Activated B cell treated with CpG ODN at 0.5 μM for 24 hours (primary cell): ENCODE measurements at regions not wholly inside any gene's neighbourhood (a gene's known extent, or its start where the extent isn't known, plus 50 kb on each side); places are given as distances from the start of the nearest gene placed in this dataset.
"Not testable (repeated sequence)": the region's sequence is repeated elsewhere in the genome, so short reads cannot be mapped to it uniquely, and the experiment has no call there.

Source experiments
- ATAC-seq: fragments of 200-7000 bp; cut with Tn5 transposase; one replicate; pipeline ENCODE4 v1.10.0; 2021; ENCODE audit warnings: low read depth, mild to moderate bottlenecking, moderate library complexity
- CTCF ChIA-PET: fragments of 350-600 bp; sonication (Branson Sonifier 250); formaldehyde crosslinking; loops from one replicate; lab custom pipeline; 2021; ENCODE audit warnings: antibody characterized with exemption; lab: Charles Lee
- POLR2A ChIA-PET: fragments of 350-600 bp; sonication (Branson Sonifier 250); formaldehyde crosslinking; loops from one replicate; lab custom pipeline; 2021; ENCODE audit warnings: antibody characterized with exemption; lab: Charles Lee
- DNase-seq: peaks from one replicate; pipeline ENCODE4 v3.0.0; 2022
- H3K27ac Mint-ChIP-seq: one replicate; pipeline ENCODE4 v1.8.0; 2020; ENCODE audit warnings: mixed read lengths
- H3K27me3 Mint-ChIP-seq: one replicate; pipeline ENCODE4 v1.8.0; 2021; ENCODE audit warnings: mixed read lengths
- H3K36me3 Mint-ChIP-seq: one replicate; pipeline ENCODE4 v1.8.0; 2021; ENCODE audit warnings: low read depth, mixed read lengths
- H3K4me1 Mint-ChIP-seq: one replicate; pipeline ENCODE4 v1.8.0; 2021; ENCODE audit warnings: mixed read lengths
- H3K4me3 Mint-ChIP-seq: one replicate; pipeline ENCODE4 v1.8.0; 2020; ENCODE audit warnings: mild to moderate bottlenecking, mixed read lengths
- H3K9me3 Mint-ChIP-seq: one replicate; pipeline ENCODE4 v1.8.0; 2020; ENCODE audit warnings: mixed read lengths
- intact Hi-C: fragments of 100-400 bp; cut with micrococcal nuclease; formaldehyde crosslinking; loops from one replicate; pipeline ENCODE4 v1.15.1; 2024
- TF ChIP-seq, protein P1 (sequence below): fragments of 200-600 bp; IDR thresholded peaks from one replicate; pipeline ENCODE4 v1.8.0; 2022; ENCODE audit warnings: antibody characterized with exemption, mild to moderate bottlenecking

DNA sequence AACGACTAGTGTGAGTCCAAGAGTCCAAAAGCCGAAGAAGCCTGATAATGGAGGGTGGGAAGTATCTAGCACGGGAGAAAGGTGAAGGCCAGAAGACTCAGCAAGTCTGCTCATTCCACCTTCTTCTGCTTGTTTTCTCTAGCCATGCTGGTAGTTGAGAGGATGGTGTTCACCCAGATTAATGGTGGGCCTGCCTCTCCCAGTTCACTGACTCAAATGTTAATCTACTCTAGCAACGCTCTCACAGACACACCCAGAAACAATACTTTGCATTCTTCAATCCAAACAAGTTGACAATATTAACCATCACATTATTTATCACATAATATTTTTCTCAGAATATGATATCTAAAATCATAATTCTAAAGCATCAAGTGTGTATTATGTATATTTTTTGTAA lies 1055.1 kb upstream of the PCDH10 start:
- intact Hi-C loops = no loop called here
- no peak overlapping the region for H3K4me3 Mint-ChIP-seq
- no peak for DNase-seq

DNA sequence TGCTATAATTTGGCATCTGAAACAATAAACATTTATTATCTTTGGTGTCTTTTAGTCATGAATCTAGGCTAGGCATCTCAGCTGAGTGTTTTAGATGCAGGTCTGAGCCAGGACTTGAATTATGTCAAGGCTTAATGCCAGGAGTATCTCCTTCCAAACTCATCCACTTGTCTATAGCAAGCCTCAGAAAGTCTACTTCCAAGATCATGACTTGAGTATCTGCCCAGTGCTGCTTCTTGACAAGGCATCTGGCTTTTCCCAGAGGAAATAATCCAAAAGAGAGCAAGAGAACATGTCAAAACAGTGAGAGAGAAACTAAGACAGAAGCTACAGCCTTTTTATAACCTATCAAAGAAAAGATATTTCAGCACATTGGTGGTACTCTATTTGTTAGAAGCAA lies 1052.1 kb upstream of the PCDH10 start:
- Mint-ChIP-seq H3K36me3 (no peaks in the 10 kb centered on the region), H3K27ac (no peak overlapping the region), H3K9me3 (no peaks in the 10 kb centered on the region), H3K4me1 (no peaks in the 10 kb centered on the region), H3K4me3 (no peak overlapping the region), H3K27me3 (no peaks in the 10 kb centered on the region)
- TF ChIP-seq, protein P1, sequence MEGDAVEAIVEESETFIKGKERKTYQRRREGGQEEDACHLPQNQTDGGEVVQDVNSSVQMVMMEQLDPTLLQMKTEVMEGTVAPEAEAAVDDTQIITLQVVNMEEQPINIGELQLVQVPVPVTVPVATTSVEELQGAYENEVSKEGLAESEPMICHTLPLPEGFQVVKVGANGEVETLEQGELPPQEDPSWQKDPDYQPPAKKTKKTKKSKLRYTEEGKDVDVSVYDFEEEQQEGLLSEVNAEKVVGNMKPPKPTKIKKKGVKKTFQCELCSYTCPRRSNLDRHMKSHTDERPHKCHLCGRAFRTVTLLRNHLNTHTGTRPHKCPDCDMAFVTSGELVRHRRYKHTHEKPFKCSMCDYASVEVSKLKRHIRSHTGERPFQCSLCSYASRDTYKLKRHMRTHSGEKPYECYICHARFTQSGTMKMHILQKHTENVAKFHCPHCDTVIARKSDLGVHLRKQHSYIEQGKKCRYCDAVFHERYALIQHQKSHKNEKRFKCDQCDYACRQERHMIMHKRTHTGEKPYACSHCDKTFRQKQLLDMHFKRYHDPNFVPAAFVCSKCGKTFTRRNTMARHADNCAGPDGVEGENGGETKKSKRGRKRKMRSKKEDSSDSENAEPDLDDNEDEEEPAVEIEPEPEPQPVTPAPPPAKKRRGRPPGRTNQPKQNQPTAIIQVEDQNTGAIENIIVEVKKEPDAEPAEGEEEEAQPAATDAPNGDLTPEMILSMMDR = no peak
- ATAC-seq = no peak
- ChIA-PET POLR2A (no interaction called here), CTCF (no interaction called here)
- intact Hi-C loops = no loop called here
- DNase-seq = no peak

More for the DNA sequence above, 1055.1 kb upstream of the PCDH10 start:
- TF ChIP-seq, protein P1 = no peak
- ATAC-seq = no peak
- H3K36me3 Mint-ChIP-seq = no peaks in the 10 kb centered on the region
- no peaks in the 10 kb centered on the region for H3K4me1 Mint-ChIP-seq
- H3K27me3 Mint-ChIP-seq = no peaks in the 10 kb centered on the region
- ChIA-PET POLR2A (no interaction called here), CTCF (no interaction called here)
- no peak overlapping the region for H3K27ac Mint-ChIP-seq
- H3K9me3 Mint-ChIP-seq = peaks cover 6% of the 10 kb centered on the region

DNA sequence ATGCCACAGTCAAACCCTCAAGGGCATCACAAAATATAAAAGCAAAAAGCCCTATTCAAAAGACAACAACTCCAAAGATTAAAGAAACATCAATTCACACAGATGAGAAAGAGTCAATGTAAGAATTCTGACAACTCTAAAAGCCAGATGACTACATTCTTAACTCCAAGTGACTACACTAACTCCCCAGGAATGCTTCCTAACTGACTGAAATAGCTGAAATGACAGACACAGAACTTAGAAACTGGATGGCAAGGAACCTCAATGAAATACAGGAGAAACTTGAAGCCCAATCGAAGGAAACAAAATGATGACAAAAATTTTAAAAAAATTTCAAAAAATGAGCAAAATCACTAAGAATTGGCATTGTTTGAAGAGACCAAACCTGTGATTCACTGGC lies 1047.6 kb upstream of the PCDH10 start:
- no peak for ATAC-seq
- H3K9me3 Mint-ChIP-seq = no peaks in the 10 kb centered on the region
- no peak overlapping the region for H3K4me3 Mint-ChIP-seq
- ChIA-PET POLR2A (no interaction called here), CTCF (no interaction called here)
- TF ChIP-seq, protein P1 = no peak
- H3K27ac Mint-ChIP-seq = no peak overlapping the region
- no peaks in the 10 kb centered on the region for H3K36me3 Mint-ChIP-seq
- no peaks in the 10 kb centered on the region for H3K4me1 Mint-ChIP-seq
- no peak for DNase-seq
- no peaks in the 10 kb centered on the region for H3K27me3 Mint-ChIP-seq
- intact Hi-C loops = no loop called here

DNA sequence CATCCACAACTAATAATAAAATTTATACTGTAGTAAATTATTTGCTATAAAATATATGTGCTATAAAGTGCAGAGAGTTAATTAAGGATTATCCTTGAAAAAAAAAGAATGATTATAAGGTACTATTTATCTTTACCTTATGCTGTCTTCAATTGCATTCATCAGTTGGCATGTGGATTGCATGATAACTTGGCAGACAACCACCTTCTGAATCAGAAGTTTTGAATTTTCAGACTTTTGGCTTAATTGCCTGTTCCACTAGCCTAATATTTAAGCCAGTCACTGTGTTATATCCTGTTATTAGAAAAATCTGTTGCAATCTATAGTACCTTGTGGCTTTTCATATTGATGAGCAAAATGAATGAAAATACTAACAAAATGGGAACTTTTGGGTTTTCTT lies 1040.3 kb upstream of the PCDH10 start:
- POLR2A ChIA-PET = no interaction called here
- no peak overlapping the region for H3K4me3 Mint-ChIP-seq
- H3K9me3 Mint-ChIP-seq = peaks cover 4% of the 10 kb centered on the region
- no peak overlapping the region for H3K27ac Mint-ChIP-seq
- DNase-seq = no peak
- H3K36me3 Mint-ChIP-seq = no peaks in the 10 kb centered on the region
- no peaks in the 10 kb centered on the region for H3K4me1 Mint-ChIP-seq
- no peak for ATAC-seq
- TF ChIP-seq, protein P1 = no peak
- intact Hi-C loops = no loop called here
- no peaks in the 10 kb centered on the region for H3K27me3 Mint-ChIP-seq
- CTCF ChIA-PET = no interaction called here

DNA sequence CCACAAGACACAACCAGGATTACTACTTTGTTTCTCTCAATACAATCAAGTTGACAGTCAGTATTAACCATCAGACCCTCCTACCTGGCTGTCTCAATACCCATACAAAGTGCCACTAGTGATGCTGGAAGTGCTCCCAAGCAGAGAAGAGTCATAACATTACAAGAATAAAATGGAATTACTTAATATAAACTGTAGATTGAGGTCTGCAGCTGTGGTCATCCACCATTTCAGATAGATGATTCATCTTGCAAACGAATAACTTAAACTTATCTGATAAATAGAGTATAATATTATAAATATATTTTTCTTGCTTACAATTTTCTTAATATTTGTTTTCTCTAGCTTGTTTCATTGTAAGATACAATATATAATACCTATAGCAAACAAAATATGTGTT lies 1034.2 kb upstream of the PCDH10 start:
- CTCF ChIA-PET = no interaction called here
- no peak overlapping the region for H3K4me3 Mint-ChIP-seq
- H3K4me1 Mint-ChIP-seq = no peaks in the 10 kb centered on the region
- intact Hi-C loops = no loop called here
- no peak overlapping the region for H3K27ac Mint-ChIP-seq
- peaks cover 8% of the 10 kb centered on the region for H3K9me3 Mint-ChIP-seq
- TF ChIP-seq, protein P1 = no peak
- no peak for DNase-seq
- POLR2A ChIA-PET = no interaction called here
- H3K36me3 Mint-ChIP-seq = no peaks in the 10 kb centered on the region
- no peaks in the 10 kb centered on the region for H3K27me3 Mint-ChIP-seq
- no peak for ATAC-seq

DNA sequence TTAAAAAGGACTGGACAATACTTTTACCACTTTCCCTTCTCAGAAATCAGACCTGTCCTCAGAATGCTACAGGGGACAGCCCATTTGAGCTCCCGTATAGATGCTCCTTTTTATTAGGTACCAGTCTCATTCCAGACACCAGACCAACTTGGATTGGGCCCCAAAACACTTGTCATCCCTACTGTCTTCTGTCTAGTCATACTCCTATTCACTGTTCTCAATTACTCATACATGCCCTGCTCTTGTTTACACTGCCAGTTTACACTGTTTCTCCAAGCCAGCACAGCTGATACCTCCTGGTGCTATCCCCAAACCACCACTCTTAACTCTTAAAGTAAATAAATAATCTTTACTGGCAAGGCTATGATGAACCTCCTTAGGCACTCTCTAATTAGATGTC lies 1026.4 kb upstream of the PCDH10 start:
- H3K4me3 Mint-ChIP-seq, DNase-seq, H3K9me3 Mint-ChIP-seq, POLR2A ChIA-PET, H3K4me1 Mint-ChIP-seq, H3K27ac Mint-ChIP-seq, intact Hi-C loops, ATAC-seq, CTCF ChIA-PET, H3K36me3 Mint-ChIP-seq, H3K27me3 Mint-ChIP-seq: not testable (repeated sequence)
